MM.1S (cell line): ENCODE measurements at regions not wholly inside any gene's neighbourhood (a gene's known extent, or its start where the extent isn't known, plus 50 kb on each side); places are given as distances from the start of the nearest gene placed in this dataset.

Source experiments
- EZH2 ChIP-seq: fragments of 300-600 bp; sonication (generic); optimal IDR thresholded peaks from 2 replicates; pipeline ENCODE3; 2017; ENCODE audit warnings: low read depth, mild to moderate bottlenecking, antibody characterized with exemption, low read length, mixed read lengths
- EZH2phosphoT487 ChIP-seq: fragments of 300-600 bp; sonication (generic); IDR thresholded peaks from 2 replicates; pipeline ENCODE4 v1.6.1; 2018; ENCODE audit warnings: antibody characterized with exemption, low read length
- TF ChIP-seq, protein P1 (sequence below): fragments of 300-600 bp; sonication (generic); IDR thresholded peaks from 2 replicates; pipeline ENCODE4 v1.5.1; 2016; ENCODE audit warnings: antibody characterized with exemption, low read length, mixed read lengths

GRCh38 chr11:109073032-109073822 is 348.8 kb upstream of the C11orf87 start:
- TF ChIP-seq, protein P1, sequence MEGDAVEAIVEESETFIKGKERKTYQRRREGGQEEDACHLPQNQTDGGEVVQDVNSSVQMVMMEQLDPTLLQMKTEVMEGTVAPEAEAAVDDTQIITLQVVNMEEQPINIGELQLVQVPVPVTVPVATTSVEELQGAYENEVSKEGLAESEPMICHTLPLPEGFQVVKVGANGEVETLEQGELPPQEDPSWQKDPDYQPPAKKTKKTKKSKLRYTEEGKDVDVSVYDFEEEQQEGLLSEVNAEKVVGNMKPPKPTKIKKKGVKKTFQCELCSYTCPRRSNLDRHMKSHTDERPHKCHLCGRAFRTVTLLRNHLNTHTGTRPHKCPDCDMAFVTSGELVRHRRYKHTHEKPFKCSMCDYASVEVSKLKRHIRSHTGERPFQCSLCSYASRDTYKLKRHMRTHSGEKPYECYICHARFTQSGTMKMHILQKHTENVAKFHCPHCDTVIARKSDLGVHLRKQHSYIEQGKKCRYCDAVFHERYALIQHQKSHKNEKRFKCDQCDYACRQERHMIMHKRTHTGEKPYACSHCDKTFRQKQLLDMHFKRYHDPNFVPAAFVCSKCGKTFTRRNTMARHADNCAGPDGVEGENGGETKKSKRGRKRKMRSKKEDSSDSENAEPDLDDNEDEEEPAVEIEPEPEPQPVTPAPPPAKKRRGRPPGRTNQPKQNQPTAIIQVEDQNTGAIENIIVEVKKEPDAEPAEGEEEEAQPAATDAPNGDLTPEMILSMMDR: no peak
- no peak for TF ChIP-seq EZH2
- no peak for TF ChIP-seq EZH2phosphoT487
